Cardiac muscle cell (in vitro differentiated cells and primary cell): ENCODE measurements at regions not wholly inside any gene's neighbourhood (a gene's known extent, or its start where the extent isn't known, plus 50 kb on each side); places are given as distances from the start of the nearest gene placed in this dataset.

Source experiments
- DNase-seq, 2 donors: peaks; one replicate each; pipeline versions ENCODE4 v3.0.0 to v3.0.0-alpha.2; 2010 to 2017; ENCODE audit warnings: low read depth in 1 of 2, low spot score in 1 of 2
- H3K27ac ChIP-seq: fragments of 200-600 bp; sonication (generic); 2 replicates; pipeline ENCODE4 v1.5.1; 2016
- H3K27me3 ChIP-seq: fragments of 200-600 bp; sonication (generic); 2 replicates; pipeline ENCODE4 v1.6.0; 2016; ENCODE audit warnings: control low read depth
- H3K36me3 ChIP-seq: fragments of 200-600 bp; sonication (generic); 2 replicates; pipeline ENCODE4 v1.5.1; 2016; ENCODE audit warnings: control low read depth
- H3K4me1 ChIP-seq: fragments of 200-600 bp; sonication (generic); 2 replicates; pipeline ENCODE4 v1.8.1; 2017; ENCODE audit warnings: low read depth, mild to moderate bottlenecking, mixed run types
- H3K4me3 ChIP-seq: fragments of 200-600 bp; sonication (generic); 2 replicates; pipeline ENCODE4 v1.5.1; 2016; ENCODE audit warnings: mild to moderate bottlenecking
- H3K9me3 ChIP-seq: fragments of 200-600 bp; sonication (generic); 2 replicates; pipeline ENCODE4 v1.5.1; 2017; ENCODE audit warnings: low read depth, mild to moderate bottlenecking, control low read depth
- CTCF ChIP-seq: IDR thresholded peaks from 2 replicates; pipeline ENCODE4 v1.5.1; 2012; ENCODE audit warnings: low read depth, mild to moderate bottlenecking, low read length

GRCh38 chr15:88399021-88399685 is 68.0 kb downstream of the MRPL46 start:
- DNase-seq, result no peak
- no peak for TF ChIP-seq CTCF
- Histone ChIP-seq H3K27ac (no peak overlapping the region), H3K4me1 (peaks cover 29% of the 10 kb centered on the region), H3K36me3 (no peaks in the 10 kb centered on the region), H3K4me3 (no peak overlapping the region), H3K27me3 (no peaks in the 10 kb centered on the region), H3K9me3 (no peaks in the 10 kb centered on the region)

GRCh38 chr15:88398011-88398410 is 69.2 kb downstream of the MRPL46 start:
- Histone ChIP-seq H3K36me3 (no peaks in the 10 kb centered on the region), H3K27me3 (peaks cover 1% of the 10 kb centered on the region), H3K9me3 (no peaks in the 10 kb centered on the region), H3K4me1 (peaks cover 25% of the 10 kb centered on the region), H3K27ac (no peak overlapping the region), H3K4me3 (no peak overlapping the region)
- TF ChIP-seq CTCF, result no peak
- DNase-seq, result no peak

- H3K4me1 ChIP-seq, result peaks cover 20% of the 10 kb centered on the region
- H3K27me3 ChIP-seq, result peaks cover 6% of the 10 kb centered on the region
- H3K9me3 ChIP-seq, result no peaks in the 10 kb centered on the region
- H3K4me3 ChIP-seq, result no peak overlapping the region
- H3K36me3 ChIP-seq, result no peaks in the 10 kb centered on the region
- no peak for TF ChIP-seq CTCF
- no peak for DNase-seq
- H3K27ac ChIP-seq, result no peak overlapping the region
These were observed 69.7 kb downstream of the MRPL46 start for GRCh38 chr15:88397506-88397905.

GRCh38 chr15:88395872-88396781 is 71.1 kb downstream of the MRPL46 start:
- peaks cover 6% of the 10 kb centered on the region for H3K27me3 ChIP-seq
- TF ChIP-seq CTCF, result no peak
- H3K27ac ChIP-seq, result no peak overlapping the region
- no peak for DNase-seq
- no peak overlapping the region for H3K4me3 ChIP-seq
- H3K9me3 ChIP-seq, result no peaks in the 10 kb centered on the region
- peaks cover 6% of the 10 kb centered on the region for H3K4me1 ChIP-seq
- H3K36me3 ChIP-seq, result no peaks in the 10 kb centered on the region

GRCh38 chr15:88395241-88395640 is 71.9 kb downstream of the MRPL46 start:
- TF ChIP-seq CTCF, result no peak
- no peak overlapping the region for H3K27ac ChIP-seq
- H3K4me3 ChIP-seq, result no peak overlapping the region
- no peak for DNase-seq
- H3K9me3 ChIP-seq, result no peaks in the 10 kb centered on the region
- peaks cover 6% of the 10 kb centered on the region for H3K27me3 ChIP-seq
- no peaks in the 10 kb centered on the region for H3K36me3 ChIP-seq
- no peaks in the 10 kb centered on the region for H3K4me1 ChIP-seq
